ENCODE measurements at regions not wholly inside any gene's neighbourhood (a gene's known extent, or its start where the extent isn't known, plus 50 kb on each side); places are given as distances from the start of the nearest gene placed in this dataset.

DNA sequence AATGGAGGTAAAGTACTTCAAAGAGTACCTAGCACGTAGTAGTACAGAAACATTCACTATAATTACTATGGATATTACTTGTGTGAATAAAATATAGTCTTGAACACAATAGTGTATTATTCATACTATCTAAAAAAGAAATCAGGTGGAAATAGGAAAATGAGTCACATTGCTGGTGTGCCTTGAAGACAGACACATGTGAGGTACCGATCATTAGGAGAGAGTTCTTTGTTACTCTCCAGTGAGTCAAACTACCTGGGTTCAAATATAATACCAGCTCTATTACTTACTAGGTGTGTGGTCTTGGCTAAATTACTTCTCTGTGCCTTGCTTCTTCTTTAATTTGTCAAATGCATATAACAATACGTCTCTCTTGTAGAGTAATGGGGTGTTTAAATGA, 50.8 kb upstream of the BEND6 start:
- Mint-ChIP-seq H3K4me1 (ENCODE audit: unreplicated experiment) (no peaks in the 10 kb centered on the region), H3K9me3 (no peaks in the 10 kb centered on the region)
- TF ChIP-seq, protein P1, sequence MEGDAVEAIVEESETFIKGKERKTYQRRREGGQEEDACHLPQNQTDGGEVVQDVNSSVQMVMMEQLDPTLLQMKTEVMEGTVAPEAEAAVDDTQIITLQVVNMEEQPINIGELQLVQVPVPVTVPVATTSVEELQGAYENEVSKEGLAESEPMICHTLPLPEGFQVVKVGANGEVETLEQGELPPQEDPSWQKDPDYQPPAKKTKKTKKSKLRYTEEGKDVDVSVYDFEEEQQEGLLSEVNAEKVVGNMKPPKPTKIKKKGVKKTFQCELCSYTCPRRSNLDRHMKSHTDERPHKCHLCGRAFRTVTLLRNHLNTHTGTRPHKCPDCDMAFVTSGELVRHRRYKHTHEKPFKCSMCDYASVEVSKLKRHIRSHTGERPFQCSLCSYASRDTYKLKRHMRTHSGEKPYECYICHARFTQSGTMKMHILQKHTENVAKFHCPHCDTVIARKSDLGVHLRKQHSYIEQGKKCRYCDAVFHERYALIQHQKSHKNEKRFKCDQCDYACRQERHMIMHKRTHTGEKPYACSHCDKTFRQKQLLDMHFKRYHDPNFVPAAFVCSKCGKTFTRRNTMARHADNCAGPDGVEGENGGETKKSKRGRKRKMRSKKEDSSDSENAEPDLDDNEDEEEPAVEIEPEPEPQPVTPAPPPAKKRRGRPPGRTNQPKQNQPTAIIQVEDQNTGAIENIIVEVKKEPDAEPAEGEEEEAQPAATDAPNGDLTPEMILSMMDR (conservative IDR thresholded peaks at IDR 0.05) = no peak

DNA sequence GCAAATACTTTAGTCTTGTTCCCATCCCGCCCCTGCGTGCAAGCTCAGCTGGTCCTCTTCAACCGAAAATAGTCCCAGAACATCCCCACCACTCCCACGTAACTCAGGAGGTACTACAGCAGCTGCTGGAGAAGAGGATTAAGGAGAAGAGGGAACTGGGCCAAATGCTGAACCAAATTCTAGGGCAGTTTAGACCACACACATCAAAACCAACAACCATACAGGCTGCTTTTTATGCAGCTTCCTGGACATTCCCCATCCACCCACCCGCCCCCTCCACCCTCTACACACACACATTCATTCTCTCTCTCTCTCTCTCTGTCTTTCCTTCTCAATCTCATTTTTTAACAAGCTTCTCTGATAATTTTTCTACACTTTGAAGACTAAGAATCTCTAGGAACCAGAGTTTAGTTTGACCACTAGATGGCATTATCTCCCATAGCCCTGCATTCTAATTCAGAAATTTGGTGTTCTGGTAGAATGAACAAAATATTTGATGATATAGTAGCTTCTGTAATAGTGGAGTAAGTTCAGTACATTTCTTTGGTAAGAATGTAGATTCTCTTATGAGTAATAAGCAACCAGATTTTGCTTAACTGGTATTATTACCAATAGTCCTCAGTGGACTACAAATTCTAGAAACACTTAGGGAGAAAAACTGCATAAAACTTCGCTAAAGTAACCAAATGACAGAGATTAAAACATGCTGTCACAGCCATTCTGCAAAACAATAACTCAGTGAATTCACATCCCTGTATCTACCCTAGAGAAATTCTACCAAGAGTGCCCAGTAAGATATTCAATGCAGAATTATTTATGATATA, 52.1 kb upstream of the BEND6 start:
- Mint-ChIP-seq H3K4me3 (no peak overlapping the region), H3K27ac (no peak overlapping the region), H3K9me3 (no peaks in the 10 kb centered on the region), H3K36me3 (no peaks in the 10 kb centered on the region), H3K27me3 (no peaks in the 10 kb centered on the region), H3K4me1 (ENCODE audit: unreplicated experiment) (no peaks in the 10 kb centered on the region)
- TF ChIP-seq, protein P1 (conservative IDR thresholded peaks at IDR 0.05) = peak; percentile 84
- no peak for DNase-seq (ENCODE audit: extremely low spot score, unreplicated experiment)

More for the DNA sequence above, 50.8 kb upstream of the BEND6 start:
- Mint-ChIP-seq H3K27ac (no peak overlapping the region), H3K4me3 (no peak overlapping the region), H3K36me3 (no peaks in the 10 kb centered on the region), H3K27me3 (no peaks in the 10 kb centered on the region)
- no peak for DNase-seq (ENCODE audit: extremely low spot score, unreplicated experiment)

DNA sequence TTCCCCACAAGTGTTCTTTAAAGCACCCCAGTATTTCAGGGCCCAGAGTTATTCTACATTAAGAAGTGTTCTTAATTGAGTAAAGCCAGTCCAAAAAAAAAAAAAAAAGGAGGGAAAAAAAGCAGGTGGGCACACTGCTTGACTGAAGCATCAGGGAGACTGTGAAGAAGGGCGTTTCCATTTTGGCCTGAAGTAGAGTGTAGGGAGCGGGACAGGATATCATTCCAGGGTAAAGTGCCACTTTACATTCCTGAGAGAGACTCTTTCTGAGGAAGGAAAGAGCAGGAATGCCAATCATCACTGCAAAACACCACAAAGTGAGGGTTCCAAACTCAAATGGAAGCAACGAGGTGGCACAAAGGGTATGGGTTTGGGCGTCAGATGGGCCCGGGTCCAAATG, 54.1 kb upstream of the BEND6 start:
- Mint-ChIP-seq H3K36me3 (no peaks in the 10 kb centered on the region), H3K4me3 (no peak overlapping the region), H3K27me3 (no peaks in the 10 kb centered on the region), H3K9me3 (no peaks in the 10 kb centered on the region), H3K27ac (no peak overlapping the region), H3K4me1 (ENCODE audit: unreplicated experiment) (no peaks in the 10 kb centered on the region)
- TF ChIP-seq, protein P1 (conservative IDR thresholded peaks at IDR 0.05) = no peak
- DNase-seq (ENCODE audit: extremely low spot score, unreplicated experiment) = no peak

DNA sequence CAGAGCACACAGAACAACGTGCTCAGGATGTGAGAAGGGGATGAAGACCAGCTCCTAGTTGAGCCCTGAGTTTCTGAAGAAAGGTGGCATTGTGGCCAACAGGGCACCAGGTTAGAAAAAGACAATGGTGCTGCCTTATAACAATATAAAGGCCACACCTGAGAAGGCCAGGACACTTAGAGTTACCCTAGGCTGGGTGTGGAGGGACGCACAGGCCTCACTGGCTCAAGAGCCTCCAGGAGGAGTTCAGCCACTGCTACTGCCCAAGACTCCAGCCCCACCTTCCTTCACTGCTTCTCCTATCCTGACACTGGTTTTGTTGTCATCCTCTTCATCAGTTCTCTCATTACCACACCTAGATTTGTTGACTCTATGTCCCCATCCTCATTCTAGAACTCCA, 55.2 kb upstream of the BEND6 start:
- TF ChIP-seq, protein P1 (conservative IDR thresholded peaks at IDR 0.05) = no peak
- no peak overlapping the region for H3K4me3 Mint-ChIP-seq
- H3K27ac Mint-ChIP-seq = no peak overlapping the region
- no peaks in the 10 kb centered on the region for H3K9me3 Mint-ChIP-seq
- H3K27me3 Mint-ChIP-seq = no peaks in the 10 kb centered on the region
- no peaks in the 10 kb centered on the region for H3K4me1 Mint-ChIP-seq (ENCODE audit: unreplicated experiment)
- DNase-seq (ENCODE audit: extremely low spot score, unreplicated experiment) = no peak
- H3K36me3 Mint-ChIP-seq = no peaks in the 10 kb centered on the region

DNA sequence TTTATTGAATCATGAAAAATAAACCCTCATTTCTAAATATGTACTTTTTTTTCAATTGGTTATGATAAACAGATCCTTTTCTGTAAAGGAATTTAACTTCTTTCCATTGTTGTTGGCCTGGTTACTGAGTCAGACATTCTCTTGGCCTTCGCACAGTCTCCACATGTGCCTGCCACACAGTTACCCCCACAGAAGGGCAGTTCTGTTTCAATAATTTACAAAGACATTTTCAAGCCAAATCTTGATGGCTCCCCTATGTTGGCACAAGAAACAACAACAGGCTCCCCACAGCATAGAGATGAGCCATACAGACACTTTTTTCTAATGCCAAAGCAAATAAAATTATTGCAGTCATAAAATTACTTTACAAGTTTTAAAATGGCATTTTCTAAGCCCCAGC, 55.6 kb upstream of the BEND6 start:
- TF ChIP-seq, protein P1 (conservative IDR thresholded peaks at IDR 0.05) = no peak
- no peaks in the 10 kb centered on the region for H3K36me3 Mint-ChIP-seq
- no peak overlapping the region for H3K4me3 Mint-ChIP-seq
- no peak for DNase-seq (ENCODE audit: extremely low spot score, unreplicated experiment)
- no peaks in the 10 kb centered on the region for H3K4me1 Mint-ChIP-seq (ENCODE audit: unreplicated experiment)
- H3K27ac Mint-ChIP-seq = no peak overlapping the region
- H3K9me3 Mint-ChIP-seq = no peaks in the 10 kb centered on the region
- H3K27me3 Mint-ChIP-seq = no peaks in the 10 kb centered on the region
